SK-N-SH treated with all-trans-retinoic acid at 6 μM for 48 hours (cell line): ENCODE measurements at regions not wholly inside any gene's neighbourhood (a gene's known extent, or its start where the extent isn't known, plus 50 kb on each side); places are given as distances from the start of the nearest gene placed in this dataset.

ENCODE experiments used
- CREB5 ChIP-seq: fragments of 250-450 bp; sonication (Bioruptor Pico); IDR thresholded peaks from 2 replicates; pipeline ENCODE4 v1.5.1; 2020; ENCODE audit warnings: low read depth, mild to moderate bottlenecking, moderate library complexity
- CSDC2 ChIP-seq: fragments of 250-450 bp; sonication (Bioruptor Pico); IDR thresholded peaks from 2 replicates; pipeline ENCODE4 v1.5.0; 2020; ENCODE audit warnings: mild to moderate bottlenecking, moderate library complexity
- ESRRG ChIP-seq: fragments of 250-450 bp; sonication (Bioruptor Pico); IDR thresholded peaks from 2 replicates; pipeline ENCODE4 v1.6.1; 2021; ENCODE audit warnings: mild to moderate bottlenecking
- GLIS3 ChIP-seq: fragments of 250-450 bp; sonication (Bioruptor Pico); IDR thresholded peaks from 2 replicates; pipeline ENCODE4 v1.5.0; 2020; ENCODE audit warnings: mild to moderate bottlenecking, moderate library complexity
- RARB ChIP-seq: fragments of 250-450 bp; sonication (Bioruptor Pico); IDR thresholded peaks from 2 replicates; pipeline ENCODE4 v1.8.0; 2021; ENCODE audit warnings: mild to moderate bottlenecking, moderate library complexity
- SNAI2 ChIP-seq: fragments of 250-450 bp; sonication (Bioruptor Pico); IDR thresholded peaks from 2 replicates; pipeline ENCODE4 v1.5.0; 2020; ENCODE audit warnings: mild to moderate bottlenecking, moderate library complexity
- TCF4 ChIP-seq: fragments of 250-450 bp; sonication (Bioruptor Pico); IDR thresholded peaks from 2 replicates; pipeline ENCODE4 v1.8.0; 2021; ENCODE audit warnings: mild to moderate bottlenecking, moderate library complexity, borderline replicate concordance
- ZNF565 ChIP-seq: fragments of 450-650 bp; formaldehyde crosslinking; conservative IDR thresholded peaks from 2 replicates; pipeline ENCODE4 v1.5.0; 2020; ENCODE audit warnings: low read depth, mild to moderate bottlenecking, moderate library complexity

GRCh38 chr16:54822892-54823291 lies 107.8 kb upstream of the IRX5 start:
- no peak for TF ChIP-seq RARB
- TF ChIP-seq CSDC2 (CRISPR knock-in tag), result no peak
- TF ChIP-seq ZNF565 (CRISPR knock-in tag), result no peak
- TF ChIP-seq CREB5 (CRISPR knock-in tag), result no peak
- TF ChIP-seq SNAI2 (CRISPR knock-in tag), result no peak
- TF ChIP-seq GLIS3, result no peak
- no peak for TF ChIP-seq ESRRG (CRISPR knock-in tag)
- no peak for TF ChIP-seq TCF4 (CRISPR knock-in tag)
